GM18517 (cell line): ENCODE measurements at regions not wholly inside any gene's neighbourhood (a gene's known extent, or its start where the extent isn't known, plus 50 kb on each side); places are given as distances from the start of the nearest gene placed in this dataset.

Source experiments
- ATAC-seq: cut with Tn5 transposase; IDR thresholded peaks from one replicate; pipeline ENCODE4 v1.9.1; 2021; ENCODE audit warnings: mild to moderate bottlenecking, moderate library complexity; ENCODE audit not compliant: unreplicated experiment

DNA sequence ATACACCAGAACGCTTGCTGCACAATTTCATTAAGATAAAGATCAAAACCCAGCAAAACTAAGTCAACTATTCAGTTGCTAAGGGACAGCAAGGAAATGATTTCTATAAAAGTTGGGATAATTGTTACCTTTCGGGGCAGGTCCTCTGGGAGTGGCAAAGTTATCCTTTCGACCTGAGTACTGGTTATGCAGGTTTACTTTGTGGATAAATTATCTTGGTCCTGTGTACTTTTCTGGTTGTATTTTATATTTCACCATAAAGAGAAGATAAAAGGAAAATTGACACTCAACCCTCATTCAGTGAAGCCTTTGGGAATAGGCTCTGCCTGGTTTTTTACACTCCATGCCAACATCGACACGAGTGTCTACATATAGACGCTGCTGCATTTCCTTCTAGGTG, 146.5 kb downstream of the SYK start:
- ATAC-seq, result no peak

DNA sequence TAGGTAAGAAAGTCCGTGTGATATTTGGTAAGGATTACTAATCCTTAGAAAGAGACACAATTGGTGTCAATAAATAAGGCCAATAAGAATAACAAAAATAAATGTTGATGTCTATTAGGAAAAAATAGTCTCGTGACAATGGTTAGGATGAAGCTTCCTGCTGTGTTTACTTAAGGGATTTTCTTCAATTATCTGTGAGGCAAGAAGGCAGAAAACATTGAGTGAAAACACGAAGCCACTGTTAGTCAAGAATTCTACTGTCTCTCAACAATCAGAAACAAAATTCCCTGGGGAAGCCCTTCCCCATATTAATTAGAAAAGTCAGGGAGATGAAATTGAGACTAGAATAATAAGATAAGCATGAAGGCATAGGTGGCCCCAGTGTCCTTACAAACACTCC, 149.0 kb downstream of the SYK start:
- no peak for ATAC-seq

GRCh38 chr9:90953200-90953599, 151.6 kb downstream of the SYK start:
- ATAC-seq, result no peak

DNA sequence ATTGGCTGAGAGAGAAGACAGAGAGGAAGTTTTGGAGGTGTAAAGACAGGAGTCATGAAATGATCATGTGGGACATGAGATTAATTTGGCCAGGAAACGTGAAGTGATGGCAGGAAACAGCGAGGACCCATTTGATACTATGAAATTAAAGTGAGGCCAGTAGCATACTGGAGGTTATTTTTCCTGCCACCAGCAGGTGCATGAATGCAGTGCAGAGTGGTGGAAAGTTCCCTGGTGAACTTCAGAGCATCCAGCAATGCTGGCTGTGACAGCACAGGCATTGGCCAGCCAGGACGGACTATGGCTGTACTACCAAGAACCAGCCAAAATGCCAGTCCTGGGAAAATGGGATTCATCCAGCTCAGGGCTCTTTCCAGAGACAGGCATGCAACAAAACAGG, 152.2 kb downstream of the SYK start:
- ATAC-seq, result no peak

GRCh38 chr9:90956026-90956810, 154.6 kb downstream of the SYK start:
- no peak for ATAC-seq

DNA sequence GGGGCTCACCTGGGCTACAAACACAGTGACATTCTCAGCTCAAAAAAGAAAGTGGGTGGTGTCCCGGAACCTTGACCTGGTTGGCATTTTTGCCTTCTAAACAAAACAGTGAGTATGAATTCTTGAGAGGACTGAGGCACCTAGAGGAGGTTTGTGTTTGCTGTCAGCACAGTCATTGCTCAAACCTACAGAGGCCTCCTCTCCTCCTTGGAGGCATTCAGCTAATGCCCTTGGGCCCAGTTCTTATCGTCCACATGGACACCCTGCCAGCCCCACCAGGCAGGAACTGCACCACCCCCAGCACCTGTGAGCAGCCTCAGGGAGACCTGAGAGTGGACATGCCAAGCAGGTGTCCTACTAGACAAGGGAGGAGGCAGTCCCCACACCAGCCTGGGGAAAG, 156.7 kb downstream of the SYK start:
- ATAC-seq, result no peak

DNA sequence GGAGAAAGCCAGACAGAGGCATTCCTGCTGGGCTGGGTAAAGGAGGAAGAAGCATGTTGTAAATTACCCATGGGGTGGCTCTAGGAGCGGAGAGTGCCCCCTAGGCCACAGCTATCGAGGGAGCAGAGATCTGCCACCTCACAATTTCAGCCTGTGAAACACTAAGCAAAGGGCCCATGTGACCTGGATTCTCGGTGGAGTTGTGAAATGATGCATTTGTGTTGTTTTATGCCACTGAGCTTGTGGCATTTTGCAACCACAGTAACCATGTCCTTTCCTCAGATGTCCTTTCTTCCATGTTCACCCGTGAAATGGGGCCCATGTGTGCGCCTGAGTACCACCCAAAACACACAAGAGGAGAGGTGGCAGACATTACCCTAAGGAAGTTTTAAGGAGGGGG, 159.3 kb downstream of the SYK start:
- no peak for ATAC-seq

DNA sequence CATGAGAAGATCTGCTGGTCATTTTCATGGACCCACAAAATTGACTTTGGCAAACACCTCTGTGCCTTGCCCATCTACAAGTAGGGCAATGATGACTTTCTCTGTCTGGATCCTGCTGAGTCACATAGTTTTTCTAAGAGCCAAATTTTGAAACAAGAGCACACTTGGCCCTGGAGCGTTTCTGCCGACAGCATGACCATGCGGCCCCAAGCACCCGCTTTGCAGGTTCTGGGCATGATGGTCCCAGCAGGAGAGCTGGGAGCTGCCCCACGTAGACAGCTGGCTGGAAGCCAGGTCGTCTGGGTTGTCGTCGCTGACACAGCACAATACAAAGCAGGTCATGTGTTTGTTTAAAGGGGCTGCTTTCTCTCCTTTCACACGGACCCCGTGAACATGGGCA, 159.8 kb downstream of the SYK start:
- no peak for ATAC-seq

DNA sequence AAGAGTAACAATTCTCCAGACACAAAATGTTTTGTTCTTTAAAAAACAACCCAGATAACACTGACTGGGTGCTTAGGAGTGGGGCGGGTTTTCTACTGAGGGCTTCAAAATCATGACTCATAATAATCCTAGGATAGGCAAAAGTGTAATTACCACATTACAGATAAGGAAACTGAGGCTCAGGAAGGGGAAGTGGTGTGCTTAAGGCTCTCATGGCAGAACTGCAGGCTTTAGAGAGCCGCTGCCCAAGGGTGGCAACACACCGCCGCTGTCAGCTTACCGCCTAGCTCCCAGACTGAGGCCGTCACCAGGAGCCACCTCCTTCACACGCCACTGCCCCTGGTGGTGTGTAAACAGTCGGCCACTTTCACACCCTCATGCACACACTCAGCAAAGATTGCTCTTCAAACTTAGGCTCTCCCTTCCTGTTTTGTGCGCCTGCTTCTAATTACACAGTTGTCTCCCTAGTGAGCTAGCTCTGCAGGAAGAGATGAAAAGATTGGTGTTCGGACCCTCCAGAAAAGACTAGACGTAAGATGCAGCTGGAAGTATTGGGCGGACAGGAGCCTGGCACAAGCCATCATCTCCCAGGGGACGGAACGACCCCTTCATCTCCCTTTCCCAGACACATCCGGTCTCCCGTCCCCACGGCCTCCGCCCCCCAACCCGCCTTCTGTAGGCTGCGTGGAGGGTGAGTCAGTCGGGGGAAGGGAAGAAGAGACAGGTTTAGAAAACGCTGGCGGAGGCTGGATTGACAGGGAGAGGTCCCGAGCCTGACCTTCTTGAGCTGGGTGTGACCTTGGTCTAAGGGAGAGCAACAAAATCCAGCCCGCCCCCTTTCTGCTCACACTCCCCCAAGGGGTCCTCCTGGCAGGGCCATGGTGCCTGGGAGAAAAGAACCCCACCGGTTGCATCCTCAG, 162.7 kb downstream of the SYK start:
- ATAC-seq, result no peak

GRCh38 chr9:90965226-90966030, 163.8 kb downstream of the SYK start:
- no peak for ATAC-seq

GRCh38 chr9:90966031-90966290, 164.3 kb downstream of the SYK start:
- ATAC-seq, result no peak

DNA sequence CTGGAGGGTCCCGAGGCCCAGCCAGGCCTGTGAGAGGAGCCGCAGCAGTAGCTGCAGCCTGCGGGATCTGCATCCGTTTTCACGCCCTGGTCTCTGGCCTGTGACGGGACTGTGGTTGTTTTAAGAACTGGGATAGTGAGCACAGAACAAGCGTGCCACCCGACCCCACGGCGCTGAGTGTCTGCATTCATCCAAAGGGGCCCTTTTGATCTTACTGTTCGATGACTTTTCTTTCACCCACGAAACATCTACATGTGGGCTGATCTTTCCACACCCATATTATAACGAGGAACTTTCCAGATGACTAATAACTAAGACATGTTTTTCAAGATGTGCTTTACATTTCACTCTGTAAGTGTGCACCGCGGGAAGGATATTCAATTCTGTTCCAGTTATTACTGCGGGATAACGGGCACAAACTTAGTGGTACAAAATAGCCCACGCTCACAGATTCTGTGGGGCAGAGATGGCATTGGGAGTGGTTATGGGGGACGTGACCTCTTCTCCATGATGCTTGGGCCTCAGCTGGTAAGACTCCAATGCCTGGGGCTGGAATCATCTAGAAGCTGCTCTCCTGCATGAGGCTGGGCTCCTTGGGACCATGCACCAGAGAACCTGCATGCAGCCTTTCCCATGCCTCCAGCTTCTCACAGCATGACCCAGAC, 165.0 kb downstream of the SYK start:
- no peak for ATAC-seq

- no peak for ATAC-seq
Measured at GRCh38 chr9:90967145-90967538, 165.5 kb downstream of the SYK start.

GRCh38 chr9:90969021-90969675, 167.5 kb downstream of the SYK start:
- ATAC-seq, result no peak

- ATAC-seq, result no peak
Measured at GRCh38 chr9:90970608-90971007, 169.0 kb downstream of the SYK start.

GRCh38 chr9:90972057-90972456, 170.4 kb downstream of the SYK start:
- ATAC-seq, result peak; percentile 55

DNA sequence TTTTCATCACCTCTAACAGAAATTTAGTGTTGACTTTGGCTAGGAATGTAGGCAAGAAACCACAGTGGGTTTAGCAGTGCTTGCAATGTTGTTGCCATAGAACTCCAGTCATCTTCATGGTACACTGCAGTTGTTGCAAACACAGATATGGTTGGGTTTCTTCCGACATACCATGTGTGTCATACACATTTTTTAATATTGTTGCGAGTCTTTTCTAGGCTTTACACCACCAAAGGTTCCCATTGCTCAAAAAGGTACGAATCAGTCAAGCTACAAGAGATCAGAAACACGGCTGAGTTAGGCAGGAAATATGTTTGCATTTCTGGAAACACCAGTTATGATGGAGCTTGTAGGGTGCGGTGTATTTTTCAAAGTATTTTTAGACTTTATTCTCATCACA, 172.4 kb downstream of the SYK start:
- no peak for ATAC-seq

- ATAC-seq, result no peak
Measured at GRCh38 chr9:90974643-90975245, 173.1 kb downstream of the SYK start.

GRCh38 chr9:90975781-90976538, 174.3 kb downstream of the SYK start:
- no peak for ATAC-seq
